ENCODE measurements at regions not wholly inside any gene's neighbourhood (a gene's known extent, or its start where the extent isn't known, plus 50 kb on each side); places are given as distances from the start of the nearest gene placed in this dataset.

- TF ChIP-seq CTCF (IDR thresholded peaks at IDR 0.05), result no peak
- TF ChIP-seq POLR2A (IDR thresholded peaks at IDR 0.05), result no peak
Measured at GRCh38 chr11:92767416-92767815, 202.0 kb upstream of the MTNR1B start.
